IMR-90 (cell line): ENCODE measurements at regions not wholly inside any gene's neighbourhood (a gene's known extent, or its start where the extent isn't known, plus 50 kb on each side); places are given as distances from the start of the nearest gene placed in this dataset.

Experiments
- ATAC-seq: fragments of 200-7000 bp; cut with Tn5 transposase; 2 replicates; pipeline ENCODE4 v1.9.1; 2020; ENCODE audit warnings: low read depth, mild to moderate bottlenecking, moderate library complexity
- BruUV-seq: library from RNA; stranded (reverse); fragments of 400-500 nt; replicated peaks from 2 replicates; lab custom pipeline; 2021; lab: Mats Ljungman, UMichigan
- CTCF ChIA-PET: fragments of 300-600 bp; formaldehyde crosslinking; extraction: SDS; loops from one replicate; lab custom pipeline; 2021; ENCODE audit warnings: antibody characterized with exemption; lab: Yijun Ruan, JAX
- POLR2A ChIA-PET: fragments of 300-600 bp; sonication (Branson Sonifier 250); formaldehyde crosslinking; loops from one replicate; lab custom pipeline; 2022; ENCODE audit warnings: antibody characterized with exemption; ENCODE audit not compliant: unreplicated experiment; lab: Charles Lee
- DNase-seq: peaks from one replicate; pipeline ENCODE4 v3.0.0; 2013
- H2AFZ ChIP-seq: replicated peaks from 2 replicates; pipeline ENCODE3; 2013; ENCODE audit warnings: low read length, mild to moderate bottlenecking; ENCODE audit not compliant: poor library complexity
- H2AK5ac ChIP-seq: 2 replicates; pipeline ENCODE4 v1.6.1; 2013; ENCODE audit warnings: low read depth, low read length, inconsistent platforms
- H2AK9ac ChIP-seq: replicated peaks from 2 replicates; pipeline ENCODE3; 2013; ENCODE audit warnings: mild to moderate bottlenecking, low read depth, low read length, moderate library complexity; ENCODE audit not compliant: poor library complexity
- H2BK120ac ChIP-seq: 2 replicates; pipeline ENCODE4 v1.6.1; 2013; ENCODE audit warnings: low read depth, low read length, inconsistent platforms
- H2BK15ac ChIP-seq: 3 replicates; pipeline ENCODE4 v1.6.1; 2013; ENCODE audit warnings: low read depth, low read length, inconsistent platforms
- H2BK20ac ChIP-seq: 2 replicates; pipeline ENCODE4 v1.6.1; 2013; ENCODE audit warnings: low read depth, mild to moderate bottlenecking, inconsistent platforms, low read length, moderate library complexity
- H2BK5ac ChIP-seq: 2 replicates; pipeline ENCODE4 v1.6.1; 2013; ENCODE audit warnings: mild to moderate bottlenecking, low read depth, low read length, inconsistent platforms; ENCODE audit not compliant: poor library complexity, severe bottlenecking
- H3K14ac ChIP-seq: replicated peaks from 2 replicates; pipeline ENCODE4 v1.6.1; 2013; ENCODE audit warnings: low read depth, low read length, inconsistent platforms
- H3K18ac ChIP-seq: 2 replicates; pipeline ENCODE4 v1.6.1; 2013; ENCODE audit warnings: low read depth, low read length, control low read depth
- H3K23ac ChIP-seq: 2 replicates; pipeline ENCODE4 v1.6.1; 2013; ENCODE audit warnings: low read depth, low read length, inconsistent platforms
- H3K27ac ChIP-seq: 2 replicates; pipeline ENCODE4 v1.5.1; 2013; ENCODE audit warnings: mild to moderate bottlenecking, control low read depth, low read length; ENCODE audit not compliant: insufficient read depth
- H3K27me3 ChIP-seq: 2 replicates; pipeline ENCODE4 v1.6.1; 2013; ENCODE audit warnings: low read length; ENCODE audit not compliant: control insufficient read depth, insufficient read depth
- H3K36me3 ChIP-seq: 2 replicates; pipeline ENCODE4 v1.6.1; 2013; ENCODE audit warnings: low read length, mixed read lengths; ENCODE audit not compliant: control insufficient read depth, insufficient read depth
- H3K4ac ChIP-seq: 2 replicates; pipeline ENCODE4 v1.6.1; 2013; ENCODE audit warnings: low read depth, low read length, inconsistent platforms
- H3K4me1 ChIP-seq: 2 replicates; pipeline ENCODE4 v1.6.1; 2013; ENCODE audit warnings: low read length, mixed read lengths; ENCODE audit not compliant: control insufficient read depth, insufficient read depth
- H3K4me2 ChIP-seq: 2 replicates; pipeline ENCODE4 v1.6.1; 2013; ENCODE audit warnings: low read depth, mild to moderate bottlenecking, control low read depth, low read length, moderate library complexity
- H3K4me3 ChIP-seq: 2 replicates; pipeline ENCODE4 v1.5.1; 2013; ENCODE audit warnings: low read depth, mild to moderate bottlenecking, control low read depth, low read length, moderate library complexity; ENCODE audit not compliant: insufficient read depth
- H3K56ac ChIP-seq: 2 replicates; pipeline ENCODE4 v1.6.1; 2013; ENCODE audit warnings: low read length, inconsistent platforms; ENCODE audit not compliant: insufficient read depth; ENCODE audit errors: extremely low read depth
- H3K79me1 ChIP-seq, 2 experiments: 2 replicates each; pipeline ENCODE4 v1.6.1; 2013; ENCODE audit warnings: low read length in 2 of 2, inconsistent platforms in 1 of 2, low read depth in 1 of 2
- H3K9ac ChIP-seq: 2 replicates; pipeline ENCODE4 v1.6.1; 2013; ENCODE audit warnings: low read depth, low read length, control low read depth
- H3K9me1 ChIP-seq: 2 replicates; pipeline ENCODE4 v1.6.1; 2013; ENCODE audit warnings: low read length, inconsistent platforms; ENCODE audit not compliant: insufficient read depth
- H3K9me3 ChIP-seq: 2 replicates; pipeline ENCODE4 v1.6.1; 2013; ENCODE audit warnings: low read length; ENCODE audit not compliant: control insufficient read depth, insufficient read depth
- H4K20me1 ChIP-seq: 2 replicates; pipeline ENCODE4 v1.6.1; 2013; ENCODE audit warnings: low read length, inconsistent platforms; ENCODE audit not compliant: insufficient read depth
- H4K5ac ChIP-seq: 2 replicates; pipeline ENCODE4 v1.6.1; 2013; ENCODE audit warnings: mild to moderate bottlenecking, low read depth, low read length, control low read depth
- H4K8ac ChIP-seq, 2 experiments: 2 replicates each; pipeline ENCODE4 v1.6.1; 2013; ENCODE audit warnings: low read depth in 2 of 2, low read length in 2 of 2, control low read depth in 1 of 2, inconsistent platforms in 1 of 2
- H4K91ac ChIP-seq: 2 replicates; pipeline ENCODE4 v1.6.1; 2013; ENCODE audit warnings: low read depth, low read length, inconsistent platforms; ENCODE audit not compliant: insufficient read depth
- BHLHE40 ChIP-seq: fragments of 150-350 bp; IDR thresholded peaks from 2 replicates; pipeline ENCODE4 v1.6.1; 2016; ENCODE audit warnings: mild to moderate bottlenecking, low read depth, low read length
- CEBPB ChIP-seq: IDR thresholded peaks from 2 replicates; pipeline ENCODE4 v1.6.1; 2012; ENCODE audit warnings: low read depth, low read length, improper control_type of control experiment
- CHD1 ChIP-seq: IDR thresholded peaks from 2 replicates; pipeline ENCODE4 v1.6.1; 2012; ENCODE audit warnings: low read depth, low read length, improper control_type of control experiment
- FOS ChIP-seq: fragments of 150-350 bp; IDR thresholded peaks from 2 replicates; pipeline ENCODE4 v1.6.1; 2016; ENCODE audit warnings: low read depth, low read length
- MAFK ChIP-seq: IDR thresholded peaks from 2 replicates; pipeline ENCODE4 v1.6.1; 2012; ENCODE audit warnings: low read depth, low read length, improper control_type of control experiment
- MAZ ChIP-seq: IDR thresholded peaks from 2 replicates; pipeline ENCODE4 v1.6.1; 2012; ENCODE audit warnings: low read depth, mild to moderate bottlenecking, low read length, improper control_type of control experiment, moderate library complexity, borderline replicate concordance
- MXI1 ChIP-seq: IDR thresholded peaks from 2 replicates; pipeline ENCODE4 v1.6.1; 2012; ENCODE audit warnings: low read depth, mild to moderate bottlenecking, low read length, moderate library complexity, borderline replicate concordance
- NFE2L2 ChIP-seq: fragments of 150-350 bp; IDR thresholded peaks from 2 replicates; pipeline ENCODE4 v1.6.1; 2016; ENCODE audit warnings: low read depth, mild to moderate bottlenecking, low read length
- POLR2A ChIP-seq: IDR thresholded peaks from 2 replicates; pipeline ENCODE4 v1.6.1; 2012; ENCODE audit warnings: mild to moderate bottlenecking, low read depth, low read length
- RAD21 ChIP-seq: IDR thresholded peaks from 2 replicates; pipeline ENCODE4 v1.6.1; 2012; ENCODE audit warnings: low read length, improper control_type of control experiment
- RCOR1 ChIP-seq: IDR thresholded peaks from 2 replicates; pipeline ENCODE4 v1.6.1; 2012; ENCODE audit warnings: mild to moderate bottlenecking, low read length, improper control_type of control experiment; ENCODE audit not compliant: insufficient replicate concordance
- RFX5 ChIP-seq: IDR thresholded peaks from 2 replicates; pipeline ENCODE4 v1.8.0; 2012; ENCODE audit warnings: low read depth, mild to moderate bottlenecking, low read length, moderate library complexity
- SMC3 ChIP-seq: fragments of 150-350 bp; IDR thresholded peaks from 2 replicates; pipeline ENCODE4 v1.6.1; 2016; ENCODE audit warnings: low read depth, mild to moderate bottlenecking, antibody characterized with exemption, low read length, moderate library complexity
- dilution Hi-C: fragments of 300-500 bp; cut with HindIII; formaldehyde crosslinking; loops from one replicate; pipeline ENCODE4 v1.14.3; 2018; ENCODE audit warnings: low sequenced_read_pairs; ENCODE audit not compliant: unreplicated experiment
- in situ Hi-C: fragments of 300-500 bp; cut with MboI; formaldehyde crosslinking; loops from 3 replicates; pipeline ENCODE4 v1.14.3; 2019; ENCODE audit warnings: low sequenced_read_pairs, inconsistent platforms, mixed read lengths
- intact Hi-C: fragments of 100-400 bp; cut with micrococcal nuclease; formaldehyde crosslinking; loops from 2 replicates; pipeline ENCODE4 v1.10.0; 2022
- TF ChIP-seq, protein P1 (sequence below): conservative IDR thresholded peaks from 2 replicates; pipeline ENCODE4 v1.5.1; 2012; ENCODE audit warnings: mild to moderate bottlenecking, low read depth, low read length, improper control_type of control experiment
- TF ChIP-seq, protein P2 (sequence below): fragments of 150-350 bp; IDR thresholded peaks from 2 replicates; pipeline ENCODE4 v1.6.1; 2016; ENCODE audit warnings: low read depth, mild to moderate bottlenecking, low read length, moderate library complexity, borderline replicate concordance
- TF ChIP-seq, protein P3 (sequence below): fragments of 150-350 bp; IDR thresholded peaks from 2 replicates; pipeline ENCODE4 v1.6.1; 2017; ENCODE audit warnings: mild to moderate bottlenecking, antibody characterized with exemption, low read length, low read depth

GRCh38 chr6:58419321-58419720 lies 1101.9 kb downstream of the PRIM2 start:
- H3K9ac ChIP-seq, result no peak overlapping the region
- H3K14ac ChIP-seq, result no peak overlapping the region
- ChIA-PET CTCF (no interaction called here), POLR2A (no interaction called here)
- H3K9me3 ChIP-seq, result no peaks in the 10 kb centered on the region
- no peak overlapping the region for H4K91ac ChIP-seq
- H3K4me2 ChIP-seq, result no peak overlapping the region
- no peaks in the 10 kb centered on the region for H4K20me1 ChIP-seq
- no peak overlapping the region for H2AK9ac ChIP-seq
- no peak overlapping the region for H3K56ac ChIP-seq
- no peak overlapping the region for H2AFZ ChIP-seq
- H3K36me3 ChIP-seq, result no peaks in the 10 kb centered on the region
- H2BK20ac ChIP-seq, result no peak overlapping the region
- H3K4me3 ChIP-seq, result no peak overlapping the region
- H3K4ac ChIP-seq, result no peak overlapping the region
- H2BK5ac ChIP-seq, result no peak overlapping the region
- H3K9me1 ChIP-seq, result no peaks in the 10 kb centered on the region
- no peaks in the 10 kb centered on the region for H3K79me1 ChIP-seq
- H4K5ac ChIP-seq, result no peak overlapping the region
- intact Hi-C loops (no loop called here), dilution Hi-C loops (no loop called here), in situ Hi-C loops (no loop called here)
- H3K27ac ChIP-seq, result no peak overlapping the region
- H3K4me1 ChIP-seq, result no peaks in the 10 kb centered on the region
- no peak overlapping the region for H3K23ac ChIP-seq
- BruUV-seq, result no TSS peak
- no peak overlapping the region for H2BK120ac ChIP-seq
- no peak overlapping the region for H4K8ac ChIP-seq
- H2AK5ac ChIP-seq, result no peak overlapping the region
- ATAC-seq, result no peak
- H3K27me3 ChIP-seq, result no peaks in the 10 kb centered on the region
- no peak overlapping the region for H3K18ac ChIP-seq
- TF ChIP-seq NFE2L2 (no peak), CHD1 (no peak), POLR2A (no peak), RCOR1 (no peak), BHLHE40 (no peak), RAD21 (no peak), RFX5 (no peak), MAZ (no peak), MAFK (no peak), SMC3 (no peak), FOS (no peak), MXI1 (no peak), CEBPB (no peak)
- TF ChIP-seq, protein P1, sequence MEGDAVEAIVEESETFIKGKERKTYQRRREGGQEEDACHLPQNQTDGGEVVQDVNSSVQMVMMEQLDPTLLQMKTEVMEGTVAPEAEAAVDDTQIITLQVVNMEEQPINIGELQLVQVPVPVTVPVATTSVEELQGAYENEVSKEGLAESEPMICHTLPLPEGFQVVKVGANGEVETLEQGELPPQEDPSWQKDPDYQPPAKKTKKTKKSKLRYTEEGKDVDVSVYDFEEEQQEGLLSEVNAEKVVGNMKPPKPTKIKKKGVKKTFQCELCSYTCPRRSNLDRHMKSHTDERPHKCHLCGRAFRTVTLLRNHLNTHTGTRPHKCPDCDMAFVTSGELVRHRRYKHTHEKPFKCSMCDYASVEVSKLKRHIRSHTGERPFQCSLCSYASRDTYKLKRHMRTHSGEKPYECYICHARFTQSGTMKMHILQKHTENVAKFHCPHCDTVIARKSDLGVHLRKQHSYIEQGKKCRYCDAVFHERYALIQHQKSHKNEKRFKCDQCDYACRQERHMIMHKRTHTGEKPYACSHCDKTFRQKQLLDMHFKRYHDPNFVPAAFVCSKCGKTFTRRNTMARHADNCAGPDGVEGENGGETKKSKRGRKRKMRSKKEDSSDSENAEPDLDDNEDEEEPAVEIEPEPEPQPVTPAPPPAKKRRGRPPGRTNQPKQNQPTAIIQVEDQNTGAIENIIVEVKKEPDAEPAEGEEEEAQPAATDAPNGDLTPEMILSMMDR, result no peak
- TF ChIP-seq, protein P2, sequence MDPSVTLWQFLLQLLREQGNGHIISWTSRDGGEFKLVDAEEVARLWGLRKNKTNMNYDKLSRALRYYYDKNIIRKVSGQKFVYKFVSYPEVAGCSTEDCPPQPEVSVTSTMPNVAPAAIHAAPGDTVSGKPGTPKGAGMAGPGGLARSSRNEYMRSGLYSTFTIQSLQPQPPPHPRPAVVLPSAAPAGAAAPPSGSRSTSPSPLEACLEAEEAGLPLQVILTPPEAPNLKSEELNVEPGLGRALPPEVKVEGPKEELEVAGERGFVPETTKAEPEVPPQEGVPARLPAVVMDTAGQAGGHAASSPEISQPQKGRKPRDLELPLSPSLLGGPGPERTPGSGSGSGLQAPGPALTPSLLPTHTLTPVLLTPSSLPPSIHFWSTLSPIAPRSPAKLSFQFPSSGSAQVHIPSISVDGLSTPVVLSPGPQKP, result no peak
- TF ChIP-seq, protein P3, sequence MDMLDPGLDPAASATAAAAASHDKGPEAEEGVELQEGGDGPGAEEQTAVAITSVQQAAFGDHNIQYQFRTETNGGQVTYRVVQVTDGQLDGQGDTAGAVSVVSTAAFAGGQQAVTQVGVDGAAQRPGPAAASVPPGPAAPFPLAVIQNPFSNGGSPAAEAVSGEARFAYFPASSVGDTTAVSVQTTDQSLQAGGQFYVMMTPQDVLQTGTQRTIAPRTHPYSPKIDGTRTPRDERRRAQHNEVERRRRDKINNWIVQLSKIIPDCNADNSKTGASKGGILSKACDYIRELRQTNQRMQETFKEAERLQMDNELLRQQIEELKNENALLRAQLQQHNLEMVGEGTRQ, result no peak
- no peak overlapping the region for H2BK15ac ChIP-seq
- no peak for DNase-seq
